ENCODE measurements at regions not wholly inside any gene's neighbourhood (a gene's known extent, or its start where the extent isn't known, plus 50 kb on each side); places are given as distances from the start of the nearest gene placed in this dataset.

DNA sequence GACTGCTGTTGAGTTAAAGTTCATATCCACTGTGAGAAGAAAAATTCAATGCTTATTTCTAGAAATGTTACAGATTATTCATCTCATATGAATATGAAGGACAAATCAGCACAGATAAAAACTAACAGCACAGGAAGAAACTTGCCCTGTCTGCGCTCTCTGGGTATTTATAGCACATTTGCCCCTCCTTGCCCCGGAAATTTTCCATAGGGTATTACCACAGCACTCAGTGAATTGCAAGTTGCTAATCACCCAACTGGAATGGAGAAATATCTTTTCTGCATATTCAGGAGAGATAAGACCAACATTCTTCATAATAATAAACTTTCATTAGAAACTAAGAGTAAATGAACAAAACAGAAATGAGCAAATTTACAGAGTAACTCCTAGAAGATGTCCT, 318.0 kb upstream of the KLF12 start:
- TF ChIP-seq, protein P1, sequence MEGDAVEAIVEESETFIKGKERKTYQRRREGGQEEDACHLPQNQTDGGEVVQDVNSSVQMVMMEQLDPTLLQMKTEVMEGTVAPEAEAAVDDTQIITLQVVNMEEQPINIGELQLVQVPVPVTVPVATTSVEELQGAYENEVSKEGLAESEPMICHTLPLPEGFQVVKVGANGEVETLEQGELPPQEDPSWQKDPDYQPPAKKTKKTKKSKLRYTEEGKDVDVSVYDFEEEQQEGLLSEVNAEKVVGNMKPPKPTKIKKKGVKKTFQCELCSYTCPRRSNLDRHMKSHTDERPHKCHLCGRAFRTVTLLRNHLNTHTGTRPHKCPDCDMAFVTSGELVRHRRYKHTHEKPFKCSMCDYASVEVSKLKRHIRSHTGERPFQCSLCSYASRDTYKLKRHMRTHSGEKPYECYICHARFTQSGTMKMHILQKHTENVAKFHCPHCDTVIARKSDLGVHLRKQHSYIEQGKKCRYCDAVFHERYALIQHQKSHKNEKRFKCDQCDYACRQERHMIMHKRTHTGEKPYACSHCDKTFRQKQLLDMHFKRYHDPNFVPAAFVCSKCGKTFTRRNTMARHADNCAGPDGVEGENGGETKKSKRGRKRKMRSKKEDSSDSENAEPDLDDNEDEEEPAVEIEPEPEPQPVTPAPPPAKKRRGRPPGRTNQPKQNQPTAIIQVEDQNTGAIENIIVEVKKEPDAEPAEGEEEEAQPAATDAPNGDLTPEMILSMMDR (IDR thresholded peaks at IDR 0.05) = no peak
- no peak for TF ChIP-seq POLR2A (IDR thresholded peaks at IDR 0.05)
